GM23338 (cell line): ENCODE measurements at regions not wholly inside any gene's neighbourhood (a gene's known extent, or its start where the extent isn't known, plus 50 kb on each side); places are given as distances from the start of the nearest gene placed in this dataset.

Experiments
- ATAC-seq: fragments of 200-7000 bp; cut with Tn5 transposase; 3 replicates; pipeline ENCODE4 v1.9.1; 2020
- DNase-seq: peaks from one replicate; pipeline ENCODE4 v3.0.0-alpha.2; 2015; ENCODE audit warnings: low spot score
- H2AFZ ChIP-seq: fragments of 200-600 bp; sonication (generic); 2 replicates; pipeline ENCODE4 v1.8.0; 2016; ENCODE audit warnings: antibody characterized with exemption, mild to moderate bottlenecking, moderate library complexity
- H3F3A ChIP-seq: fragments of 200-600 bp; sonication (generic); replicated peaks from 2 replicates; pipeline ENCODE4 v1.8.0; 2017; ENCODE audit warnings: antibody characterized with exemption, mixed run types, low read depth
- H3K27ac ChIP-seq: fragments of 200-600 bp; sonication (generic); 2 replicates; pipeline ENCODE4 v1.6.1; 2016; ENCODE audit warnings: low read depth
- H3K27me3 ChIP-seq: fragments of 200-600 bp; sonication (generic); 2 replicates; pipeline ENCODE4 v1.8.0; 2016; ENCODE audit warnings: mild to moderate bottlenecking, mixed run types, moderate library complexity; ENCODE audit not compliant: insufficient read depth
- H3K36me3 ChIP-seq: fragments of 200-600 bp; sonication (generic); 2 replicates; pipeline ENCODE4 v1.8.0; 2016; ENCODE audit warnings: mild to moderate bottlenecking; ENCODE audit not compliant: insufficient read depth
- H3K4me1 ChIP-seq: fragments of 200-600 bp; sonication (generic); 2 replicates; pipeline ENCODE4 v1.8.0; 2016; ENCODE audit warnings: mild to moderate bottlenecking, moderate library complexity; ENCODE audit not compliant: insufficient read depth
- H3K4me2 ChIP-seq: fragments of 200-600 bp; sonication (generic); 2 replicates; pipeline ENCODE4 v1.7.1; 2017; ENCODE audit warnings: mixed run types
- H3K4me3 ChIP-seq: fragments of 200-600 bp; sonication (generic); 2 replicates; pipeline ENCODE4 v1.6.1; 2016; ENCODE audit warnings: mixed run types
- H3K79me2 ChIP-seq: fragments of 200-600 bp; sonication (generic); replicated peaks from 2 replicates; pipeline ENCODE4 v1.8.0; 2017; ENCODE audit warnings: mild to moderate bottlenecking; ENCODE audit not compliant: insufficient read depth
- H3K9me2 ChIP-seq: fragments of 200-600 bp; sonication (generic); 2 replicates; pipeline ENCODE4 v1.8.0; 2017; ENCODE audit not compliant: insufficient read depth
- H4K20me1 ChIP-seq: fragments of 200-600 bp; sonication (generic); replicated peaks from 2 replicates; pipeline ENCODE4 v1.8.0; 2017; ENCODE audit warnings: mild to moderate bottlenecking; ENCODE audit not compliant: insufficient read depth
- H3K27ac Mint-ChIP-seq: 2 replicates; pipeline ENCODE4 v1.8.0; 2020; ENCODE audit warnings: inconsistent platforms, mild to moderate bottlenecking, moderate library complexity, mixed read lengths
- H3K27me3 Mint-ChIP-seq: 3 replicates; pipeline ENCODE4 v1.8.0; 2022; ENCODE audit warnings: low read depth, mild to moderate bottlenecking, moderate library complexity, mixed read lengths, inconsistent platforms; ENCODE audit not compliant: insufficient read depth, poor library complexity
- H3K36me3 Mint-ChIP-seq: 3 replicates; pipeline ENCODE4 v1.8.0; 2021; ENCODE audit warnings: low read depth, mild to moderate bottlenecking, inconsistent platforms, moderate library complexity, mixed read lengths
- H3K4me1 Mint-ChIP-seq: 3 replicates; pipeline ENCODE4 v1.8.0; 2020; ENCODE audit warnings: mild to moderate bottlenecking, inconsistent platforms, mixed read lengths
- H3K4me3 Mint-ChIP-seq: 3 replicates; pipeline ENCODE4 v1.8.0; 2021; ENCODE audit warnings: moderate library complexity, mild to moderate bottlenecking, inconsistent platforms, mixed read lengths
- H3K9me3 Mint-ChIP-seq: 3 replicates; pipeline ENCODE4 v1.8.0; 2020; ENCODE audit warnings: moderate library complexity, mild to moderate bottlenecking, inconsistent platforms, mixed read lengths
- CREB1 ChIP-seq: fragments of 250-450 bp; sonication (Bioruptor Pico); IDR thresholded peaks from 2 replicates; pipeline ENCODE4 v1.5.0; 2020; ENCODE audit warnings: low read depth, mild to moderate bottlenecking, moderate library complexity
- CTCF ChIP-seq, 2 experiments: fragments of 200-600 bp in 1 of 2; sonication (generic) in 1 of 2; conservative IDR thresholded peaks; 2 replicates each; pipeline versions ENCODE4 v1.5.1 to v1.6.1; 2016 to 2017; ENCODE audit warnings: antibody characterized with exemption in 2 of 2, low read depth in 2 of 2, mild to moderate bottlenecking in 2 of 2, moderate library complexity in 1 of 2
- EZH2 ChIP-seq: fragments of 200-600 bp; sonication (generic); IDR thresholded peaks from one replicate; pipeline ENCODE4 v1.8.0; 2017; ENCODE audit warnings: antibody characterized with exemption, mild to moderate bottlenecking, low read depth; ENCODE audit not compliant: unreplicated experiment
- JUNB ChIP-seq: IDR thresholded peaks from one replicate; pipeline ENCODE4 v1.6.1; 2016; ENCODE audit warnings: antibody characterized with exemption; ENCODE audit not compliant: unreplicated experiment
- NANOG ChIP-seq: IDR thresholded peaks from 2 replicates; pipeline ENCODE4 v1.6.1; 2016; ENCODE audit warnings: antibody characterized with exemption, borderline replicate concordance
- REST ChIP-seq: IDR thresholded peaks from one replicate; pipeline ENCODE4 v1.6.1; 2018; ENCODE audit warnings: antibody characterized with exemption; ENCODE audit not compliant: unreplicated experiment
- STAT1 ChIP-seq: IDR thresholded peaks from one replicate; pipeline ENCODE4 v1.6.1; 2016; ENCODE audit warnings: antibody characterized with exemption; ENCODE audit not compliant: unreplicated experiment
- ZNF331 ChIP-seq: fragments of 250-450 bp; sonication (Bioruptor Pico); IDR thresholded peaks from 2 replicates; pipeline ENCODE4 v1.5.0; 2020; ENCODE audit warnings: low read depth, mild to moderate bottlenecking, moderate library complexity
- ZNF462 ChIP-seq: fragments of 250-450 bp; sonication (Bioruptor Pico); IDR thresholded peaks from 2 replicates; pipeline ENCODE4 v1.5.0; 2020; ENCODE audit warnings: mild to moderate bottlenecking, moderate library complexity

GRCh38 chrX:42463706-42464490, 314.1 kb downstream of the PPP1R2C start:
- Histone ChIP-seq H4K20me1 (no peaks in the 10 kb centered on the region), H3K27ac (no peak overlapping the region), H3F3A (no peaks in the 10 kb centered on the region), H2AFZ (no peak overlapping the region), H3K9me2 (no peaks in the 10 kb centered on the region), H3K36me3 (no peaks in the 10 kb centered on the region), H3K4me2 (no peak overlapping the region), H3K79me2 (no peaks in the 10 kb centered on the region), H3K4me3 (no peak overlapping the region), H3K4me1 (no peaks in the 10 kb centered on the region; the same call in 1 of the 2 replicates), H3K27me3 (no peaks in the 10 kb centered on the region)
- ATAC-seq (no peak), DNase-seq (no peak)
- no peak for TF ChIP-seq NANOG
- no peak for TF ChIP-seq EZH2
- no peak for TF ChIP-seq STAT1
- no peaks in the 10 kb centered on the region for H3K4me1 Mint-ChIP-seq
- no peak overlapping the region for H3K27ac Mint-ChIP-seq
- H3K36me3 Mint-ChIP-seq, result no peaks in the 10 kb centered on the region; the same call in 2 of the 3 replicates
- no peaks in the 10 kb centered on the region for H3K9me3 Mint-ChIP-seq
- H3K27me3 Mint-ChIP-seq, result no peaks in the 10 kb centered on the region
- no peak overlapping the region for H3K4me3 Mint-ChIP-seq

GRCh38 chrX:42462917-42463316, 315.0 kb downstream of the PPP1R2C start:
- H3K4me3 ChIP-seq, result no peak overlapping the region
- no peaks in the 10 kb centered on the region; the same call in 1 of the 2 replicates for H3K4me1 ChIP-seq
- no peak overlapping the region for H3K27ac Mint-ChIP-seq
- H3K4me1 Mint-ChIP-seq, result no peaks in the 10 kb centered on the region
- no peaks in the 10 kb centered on the region for H3K9me3 Mint-ChIP-seq
- H3K9me2 ChIP-seq, result no peaks in the 10 kb centered on the region
- H4K20me1 ChIP-seq, result no peaks in the 10 kb centered on the region
- no peaks in the 10 kb centered on the region for H3F3A ChIP-seq
- ATAC-seq (no peak), DNase-seq (no peak)
- no peak overlapping the region for H3K4me2 ChIP-seq
- H3K36me3 Mint-ChIP-seq, result no peaks in the 10 kb centered on the region; the same call in 2 of the 3 replicates
- H3K79me2 ChIP-seq, result no peaks in the 10 kb centered on the region
- H3K36me3 ChIP-seq, result no peaks in the 10 kb centered on the region
- H3K4me3 Mint-ChIP-seq, result no peak overlapping the region
- H2AFZ ChIP-seq, result no peak overlapping the region
- no peaks in the 10 kb centered on the region for H3K27me3 ChIP-seq
- H3K27ac ChIP-seq, result no peak overlapping the region
- H3K27me3 Mint-ChIP-seq, result no peaks in the 10 kb centered on the region
- TF ChIP-seq NANOG (no peak), JUNB (no peak), CREB1 (CRISPR knock-in tag) (no peak), ZNF462 (CRISPR knock-in tag) (no peak), CTCF (conservative IDR thresholded peaks at IDR 0.05; ENCODE audit: low read depth in 2 of 2) (no peak), ZNF331 (CRISPR knock-in tag) (no peak), STAT1 (no peak), REST (no peak)
